ENCODE measurements at regions not wholly inside any gene's neighbourhood (a gene's known extent, or its start where the extent isn't known, plus 50 kb on each side); places are given as distances from the start of the nearest gene placed in this dataset.

DNA sequence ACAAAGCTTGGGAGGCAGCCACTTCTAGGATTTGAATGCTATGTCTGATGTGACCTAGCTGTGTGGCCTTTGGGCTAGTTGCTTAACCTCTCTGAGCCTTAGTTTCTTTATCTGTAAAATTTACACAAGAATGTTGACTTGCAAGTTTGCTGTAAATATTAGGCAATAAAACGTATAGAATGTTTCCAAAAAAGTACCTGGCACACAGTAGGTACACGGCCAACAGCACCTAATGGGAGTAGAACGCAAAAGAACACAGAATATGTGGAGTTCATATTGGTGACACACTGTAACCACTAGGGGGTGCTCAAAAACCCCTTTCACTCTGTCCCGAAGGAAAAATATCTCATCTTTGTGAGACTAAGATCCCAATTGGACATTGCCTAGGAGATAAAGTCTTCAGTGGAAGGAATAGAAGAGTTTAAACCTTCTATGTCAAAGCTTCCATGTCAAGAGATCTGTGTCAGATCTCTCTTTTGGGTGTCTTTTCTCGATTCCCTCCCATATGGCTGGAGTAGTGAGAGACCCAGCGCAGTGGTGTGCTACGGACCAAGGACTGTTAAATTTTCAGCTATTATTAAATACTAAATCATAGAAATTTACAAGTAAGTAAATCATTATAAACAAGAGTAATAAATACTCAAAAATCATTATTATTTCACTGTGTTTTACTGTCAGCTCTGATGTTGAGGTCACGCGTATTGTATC is 145.4 kb upstream of the RAD23B start:
- H3K27ac ChIP-seq = no peak overlapping the region
- TF ChIP-seq, protein P1, sequence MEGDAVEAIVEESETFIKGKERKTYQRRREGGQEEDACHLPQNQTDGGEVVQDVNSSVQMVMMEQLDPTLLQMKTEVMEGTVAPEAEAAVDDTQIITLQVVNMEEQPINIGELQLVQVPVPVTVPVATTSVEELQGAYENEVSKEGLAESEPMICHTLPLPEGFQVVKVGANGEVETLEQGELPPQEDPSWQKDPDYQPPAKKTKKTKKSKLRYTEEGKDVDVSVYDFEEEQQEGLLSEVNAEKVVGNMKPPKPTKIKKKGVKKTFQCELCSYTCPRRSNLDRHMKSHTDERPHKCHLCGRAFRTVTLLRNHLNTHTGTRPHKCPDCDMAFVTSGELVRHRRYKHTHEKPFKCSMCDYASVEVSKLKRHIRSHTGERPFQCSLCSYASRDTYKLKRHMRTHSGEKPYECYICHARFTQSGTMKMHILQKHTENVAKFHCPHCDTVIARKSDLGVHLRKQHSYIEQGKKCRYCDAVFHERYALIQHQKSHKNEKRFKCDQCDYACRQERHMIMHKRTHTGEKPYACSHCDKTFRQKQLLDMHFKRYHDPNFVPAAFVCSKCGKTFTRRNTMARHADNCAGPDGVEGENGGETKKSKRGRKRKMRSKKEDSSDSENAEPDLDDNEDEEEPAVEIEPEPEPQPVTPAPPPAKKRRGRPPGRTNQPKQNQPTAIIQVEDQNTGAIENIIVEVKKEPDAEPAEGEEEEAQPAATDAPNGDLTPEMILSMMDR (conservative IDR thresholded peaks at IDR 0.05) = peak; percentile 80

DNA sequence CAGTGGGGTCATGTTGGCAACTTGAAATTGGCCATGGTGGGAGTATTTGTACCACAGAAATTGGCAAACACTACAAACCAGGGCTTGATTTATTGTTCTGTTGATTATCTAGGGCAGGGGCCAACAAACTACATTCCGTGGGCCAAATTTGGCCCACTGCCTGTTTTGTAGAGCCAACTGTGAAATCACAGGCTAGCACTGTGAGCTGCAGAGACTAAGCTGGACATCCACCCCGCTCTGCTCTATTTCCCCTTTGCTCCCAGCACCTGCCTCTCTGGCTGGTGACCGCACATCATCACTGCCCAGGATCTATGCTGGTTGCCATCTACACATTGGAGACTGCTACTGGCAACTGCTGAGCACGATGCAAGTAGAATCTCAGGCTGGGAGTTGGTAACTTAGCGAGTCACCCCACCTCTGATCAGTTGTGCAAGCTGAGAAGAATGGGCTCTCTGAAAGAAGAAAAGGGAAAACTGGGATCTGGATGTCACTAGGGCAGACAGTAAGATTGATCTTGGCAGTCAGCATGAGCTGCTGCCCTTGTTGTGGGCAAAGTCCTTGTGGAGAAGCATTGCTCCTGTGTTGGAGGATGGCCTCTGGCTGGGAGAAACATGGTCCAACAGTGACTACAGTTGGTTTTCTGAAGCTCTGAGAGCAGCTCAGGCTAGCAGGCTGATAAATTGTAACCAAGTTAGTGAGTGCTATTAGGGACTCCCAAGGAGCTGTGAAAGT is 144.7 kb upstream of the RAD23B start:
- TF ChIP-seq, protein P1 (conservative IDR thresholded peaks at IDR 0.05) = no peak
- H3K27ac ChIP-seq = no peak overlapping the region

DNA sequence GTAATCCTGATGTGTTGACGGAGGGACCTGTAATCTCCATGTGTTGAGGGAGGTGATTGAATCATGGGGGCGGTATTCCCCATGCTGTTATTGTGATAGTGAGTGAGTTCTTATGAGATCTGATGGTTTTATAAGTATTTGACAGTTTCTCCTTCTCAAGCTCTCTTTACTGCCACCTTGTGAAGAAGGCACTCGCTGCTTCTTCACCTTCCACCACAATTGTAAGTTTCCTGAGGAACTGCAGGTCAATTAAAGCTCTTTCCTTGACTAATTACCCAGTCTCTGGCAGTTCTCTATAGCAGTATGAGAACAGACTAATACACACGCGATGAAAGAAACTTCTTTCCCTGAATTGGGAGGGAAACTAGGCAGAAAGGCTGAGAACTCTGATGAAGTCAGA is 141.1 kb upstream of the RAD23B start:
- H3K27ac ChIP-seq = no peak overlapping the region
- TF ChIP-seq, protein P1 (conservative IDR thresholded peaks at IDR 0.05) = peak; percentile 88

DNA sequence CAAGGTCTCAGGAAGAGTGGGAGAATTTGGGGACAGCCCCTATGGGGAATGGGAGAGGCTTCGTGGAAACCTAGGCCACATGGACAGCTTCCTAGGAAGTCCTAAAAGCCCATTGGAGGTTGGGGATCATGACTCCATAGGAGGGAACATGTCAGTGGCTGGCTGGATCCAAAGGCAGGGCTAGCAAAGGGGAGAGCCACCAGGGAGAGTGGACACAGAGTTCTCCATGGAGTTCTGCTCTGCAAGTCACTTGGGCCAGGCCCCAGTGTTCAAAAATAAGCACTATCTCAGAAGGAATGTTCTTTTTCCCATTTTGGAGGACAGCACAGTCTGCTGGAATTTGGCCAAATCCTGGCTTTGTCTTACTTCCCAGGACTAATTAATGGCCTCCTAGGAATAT is 140.6 kb upstream of the RAD23B start:
- TF ChIP-seq, protein P1 (conservative IDR thresholded peaks at IDR 0.05) = no peak
- H3K27ac ChIP-seq = no peak overlapping the region

DNA sequence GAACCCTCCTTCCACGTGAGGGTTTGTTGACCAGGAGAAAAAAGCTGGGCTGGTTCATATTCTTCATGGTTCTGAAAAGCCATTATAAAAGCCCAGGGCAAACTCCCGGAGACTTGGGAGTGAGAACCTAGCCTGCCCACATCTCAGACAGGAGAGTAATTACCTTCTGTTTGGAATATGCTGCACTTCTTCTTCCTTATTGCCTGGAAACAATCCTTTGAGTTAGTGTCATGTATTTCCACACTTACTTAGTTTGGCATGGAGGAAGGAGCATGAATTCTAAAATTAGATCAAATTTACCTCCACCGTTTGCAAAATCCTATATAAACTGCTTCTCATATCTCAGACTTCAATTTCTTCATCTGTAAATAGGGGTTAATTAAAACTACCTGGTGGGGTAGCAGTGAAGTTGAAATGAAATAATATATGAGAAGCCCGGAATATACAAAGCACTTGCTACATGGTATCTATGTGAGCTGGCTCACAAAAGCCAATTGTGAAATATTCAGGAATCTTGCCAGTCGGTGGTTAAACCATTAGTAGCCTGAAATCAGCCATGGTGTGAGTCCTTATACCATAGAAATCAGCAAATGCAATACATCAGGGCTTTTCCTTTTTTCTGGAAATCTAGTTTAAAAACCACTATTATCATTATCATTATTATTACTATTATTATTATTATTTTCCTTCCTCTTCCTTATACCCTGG is 140.0 kb upstream of the RAD23B start:
- TF ChIP-seq, protein P1 (conservative IDR thresholded peaks at IDR 0.05) = no peak

DNA sequence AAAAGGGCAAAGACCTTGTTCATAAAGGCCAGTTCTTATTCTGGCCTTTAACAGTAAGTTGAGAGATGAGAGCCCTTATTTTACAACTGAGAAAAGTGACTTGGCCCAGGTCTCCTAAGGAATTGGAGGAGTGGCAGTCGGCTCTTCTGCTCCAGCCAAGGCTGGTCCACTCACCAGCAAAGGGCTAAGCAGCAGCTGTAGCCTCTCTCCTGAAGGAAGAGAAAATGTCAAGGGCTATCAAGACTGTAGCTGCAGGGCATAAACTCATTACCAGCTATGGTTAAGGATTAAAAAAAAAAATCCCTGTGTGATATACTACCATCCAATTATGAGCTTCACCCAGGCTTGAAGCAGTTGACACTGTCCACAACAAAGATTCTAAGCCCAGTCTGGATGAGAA is 138.6 kb upstream of the RAD23B start:
- no peak overlapping the region for H3K27ac ChIP-seq
- TF ChIP-seq, protein P1 (conservative IDR thresholded peaks at IDR 0.05) = no peak

More for the DNA sequence above, 140.0 kb upstream of the RAD23B start:
- H3K27ac ChIP-seq = no peak overlapping the region

DNA sequence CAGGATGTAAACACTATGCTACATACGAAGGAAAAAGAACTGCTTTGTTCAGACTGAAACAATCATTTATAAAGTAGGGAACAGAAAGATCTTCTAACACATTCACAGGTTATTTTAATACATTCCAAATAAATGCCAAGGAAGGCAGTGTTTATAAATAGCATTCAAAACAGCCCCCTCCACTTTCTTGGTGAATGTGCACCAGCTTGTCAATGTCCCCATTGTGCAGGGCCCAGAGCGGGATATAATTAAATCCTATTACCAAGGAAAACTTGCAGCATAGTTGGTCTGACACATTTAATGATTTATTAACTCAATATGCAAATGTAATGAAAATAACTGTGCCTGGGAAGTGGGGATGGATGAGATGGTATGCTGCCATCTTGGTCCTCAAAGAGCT is 135.9 kb upstream of the RAD23B start:
- TF ChIP-seq, protein P1 (conservative IDR thresholded peaks at IDR 0.05) = no peak
- H3K27ac ChIP-seq = no peak overlapping the region

Measured in VCaP (cell line).